Transverse colon (tissue), 4 donors: ENCODE measurements at regions not wholly inside any gene's neighbourhood (a gene's known extent, or its start where the extent isn't known, plus 50 kb on each side); places are given as distances from the start of the nearest gene placed in this dataset.

Experiments
- DNase-seq: peaks from one replicate; pipeline ENCODE4 v3.0.0-alpha.2; 2019
- H3K27ac ChIP-seq, 4 donors: fragments of 200-600 bp; sonication (generic); 2 replicates each; pipeline ENCODE4 v1.5.1; 2016 to 2018; ENCODE audit warnings: inconsistent platforms in 4 of 4
- H3K27me3 ChIP-seq: fragments of 200-600 bp; sonication (generic); 2 replicates; pipeline ENCODE4 v1.5.1; 2017; ENCODE audit warnings: inconsistent platforms
- H3K36me3 ChIP-seq, 4 donors: fragments of 200-600 bp; sonication (generic); 2 replicates each; pipeline ENCODE4 v1.5.1; 2017 to 2019; ENCODE audit warnings: inconsistent platforms in 4 of 4
- H3K4me1 ChIP-seq, 4 donors: fragments of 200-600 bp; sonication (generic); 2 replicates each; pipeline ENCODE4 v1.5.1; 2017 to 2020; ENCODE audit warnings: inconsistent platforms in 4 of 4
- H3K4me3 ChIP-seq, 4 donors: fragments of 200-600 bp; sonication (generic); 1 replicate in 1 of 4; 2 replicates in 3 of 4; pipeline versions ENCODE4 v1.5.1 to v1.6.1; 2017 to 2019; ENCODE audit warnings: inconsistent platforms in 4 of 4
- H3K9me3 ChIP-seq, 2 donors: fragments of 200-600 bp; sonication (generic); 2 replicates each; pipeline ENCODE4 v1.5.1; 2017 to 2019; ENCODE audit warnings: inconsistent platforms in 2 of 2
- EP300 ChIP-seq: sonication (generic); formaldehyde crosslinking; IDR thresholded peaks from one replicate; pipeline ENCODE4 v1.6.1; 2017; ENCODE audit warnings: antibody characterized with exemption, low read depth
- POLR2A ChIP-seq: fragments of 450-650 bp; IDR thresholded peaks from one replicate; pipeline ENCODE4 v1.6.1; 2016; ENCODE audit warnings: antibody characterized with exemption, mild to moderate bottlenecking, moderate library complexity
- POLR2AphosphoS5 ChIP-seq, 3 donors: sonication (generic); formaldehyde crosslinking; IDR thresholded peaks; one replicate each; pipeline ENCODE4 v1.6.1; 2016; ENCODE audit warnings: antibody characterized with exemption in 3 of 3
- WGBS, 2 donors: methylation state at CpG; one replicate each; pipeline ENCODE4 v1.1.5; 2018; ENCODE audit warnings: low coverage in 1 of 2; 5-methylcytosine and 5-hydroxymethylcytosine counted together
- in situ Hi-C, 4 donors: fragments of 200-750 bp; cut with MboI; loops; one replicate each; pipeline versions ENCODE4 v1.15.0 to v1.15.1; 2017; ENCODE audit warnings: low sequenced_read_pairs in 3 of 4, low pct_ligation_motif_present in 1 of 4, low pct_unique_long_range_greater_than_20kb in 1 of 4
- intact Hi-C: fragments of 100-400 bp; cut with DNase I; formaldehyde crosslinking; loops from one replicate; pipeline ENCODE4 v1.15.1; 2023; ENCODE audit warnings: low total_unique reads
- TF ChIP-seq, protein P1 (sequence below), 5 experiments: fragments of 200-600 bp in 3 of 5; fragments of 450-650 bp in 2 of 5; sonication (generic) in 3 of 5; IDR thresholded peaks; 1 replicate in 2 of 5; 2 replicates in 3 of 5; pipeline ENCODE4 v1.5.1; 2016 to 2017; ENCODE audit warnings: antibody characterized with exemption in 5 of 5, inconsistent platforms in 3 of 5, mild to moderate bottlenecking in 2 of 5, moderate library complexity in 1 of 5

DNA sequence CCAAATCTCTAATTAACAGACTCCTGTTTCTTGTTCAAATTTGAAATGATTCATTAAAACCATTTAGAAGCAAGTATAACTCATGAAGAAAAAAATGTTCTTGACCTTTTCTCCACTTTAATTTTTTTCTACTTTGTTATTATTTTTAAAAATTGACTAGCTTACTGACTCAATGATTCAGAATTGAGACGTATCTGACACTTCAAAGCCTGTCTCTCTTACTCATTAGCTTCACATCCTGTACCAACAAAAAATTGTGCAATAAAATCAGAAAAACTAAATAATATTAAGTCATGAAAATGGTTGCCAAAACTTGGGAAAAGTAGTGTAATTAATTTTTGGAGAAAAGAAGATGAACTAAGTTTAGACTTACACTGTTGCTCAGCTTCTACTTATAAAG, 331.2 kb downstream of the SLC16A7 start:
- Histone ChIP-seq H3K27ac (no peak overlapping the region), H3K27me3 (no peaks in the 10 kb centered on the region), H3K4me1 (no peaks in the 10 kb centered on the region), H3K4me3 (no peak overlapping the region), H3K36me3 (no peaks in the 10 kb centered on the region), H3K9me3 (peaks cover 0 to 5% of the 10 kb centered on the region in 2 donors)
- DNase-seq, result no peak
- in situ Hi-C loops (no loop called here), intact Hi-C loops (no loop called here)
- TF ChIP-seq, protein P1, sequence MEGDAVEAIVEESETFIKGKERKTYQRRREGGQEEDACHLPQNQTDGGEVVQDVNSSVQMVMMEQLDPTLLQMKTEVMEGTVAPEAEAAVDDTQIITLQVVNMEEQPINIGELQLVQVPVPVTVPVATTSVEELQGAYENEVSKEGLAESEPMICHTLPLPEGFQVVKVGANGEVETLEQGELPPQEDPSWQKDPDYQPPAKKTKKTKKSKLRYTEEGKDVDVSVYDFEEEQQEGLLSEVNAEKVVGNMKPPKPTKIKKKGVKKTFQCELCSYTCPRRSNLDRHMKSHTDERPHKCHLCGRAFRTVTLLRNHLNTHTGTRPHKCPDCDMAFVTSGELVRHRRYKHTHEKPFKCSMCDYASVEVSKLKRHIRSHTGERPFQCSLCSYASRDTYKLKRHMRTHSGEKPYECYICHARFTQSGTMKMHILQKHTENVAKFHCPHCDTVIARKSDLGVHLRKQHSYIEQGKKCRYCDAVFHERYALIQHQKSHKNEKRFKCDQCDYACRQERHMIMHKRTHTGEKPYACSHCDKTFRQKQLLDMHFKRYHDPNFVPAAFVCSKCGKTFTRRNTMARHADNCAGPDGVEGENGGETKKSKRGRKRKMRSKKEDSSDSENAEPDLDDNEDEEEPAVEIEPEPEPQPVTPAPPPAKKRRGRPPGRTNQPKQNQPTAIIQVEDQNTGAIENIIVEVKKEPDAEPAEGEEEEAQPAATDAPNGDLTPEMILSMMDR (IDR thresholded peaks at IDR 0.05), result no peak
- no peak for TF ChIP-seq POLR2A
- TF ChIP-seq POLR2AphosphoS5 (IDR thresholded peaks at IDR 0.05), result no peak
- TF ChIP-seq EP300, result no peak
- 73 to 75% methylated on average over 1 of the region's 1 CpG for WGBS, 2 donors

DNA sequence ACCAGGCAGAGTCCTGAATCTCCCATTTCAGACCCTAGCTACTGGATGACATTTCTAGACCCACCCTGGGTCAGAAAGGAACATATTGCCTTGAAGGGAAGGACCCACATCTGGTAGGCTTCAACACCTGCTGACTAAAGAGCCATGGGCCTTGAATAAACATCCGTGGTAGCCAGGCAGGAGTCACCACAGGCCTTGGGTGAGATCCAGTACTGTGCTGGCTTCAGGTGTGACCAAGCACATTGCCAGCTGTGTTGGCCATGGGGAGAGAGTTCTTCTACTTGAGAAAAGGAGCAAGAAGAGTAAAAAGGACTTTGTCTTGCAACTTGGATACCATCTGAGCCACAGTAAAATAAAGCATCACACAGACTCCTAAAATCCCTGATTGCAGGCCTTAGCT, 332.6 kb downstream of the SLC16A7 start:
- Histone ChIP-seq H3K4me3 (no peak overlapping the region), H3K36me3 (no peaks in the 10 kb centered on the region), H3K27ac (no peak overlapping the region), H3K4me1 (no peaks in the 10 kb centered on the region), H3K27me3 (no peaks in the 10 kb centered on the region), H3K9me3 (peaks cover 0 to 5% of the 10 kb centered on the region in 2 donors)
- in situ Hi-C loops, result no loop called here
- intact Hi-C loops, result no loop called here
- DNase-seq, result no peak
- TF ChIP-seq, protein P1 (IDR thresholded peaks at IDR 0.05), result no peak
- TF ChIP-seq POLR2AphosphoS5 (IDR thresholded peaks at IDR 0.05) (no peak), EP300 (no peak), POLR2A (no peak)
- WGBS, 2 donors, result 89% methylated on average over 1 of the region's 1 CpG; no CpG with 5 or more reads in 1 of the 2 donors

DNA sequence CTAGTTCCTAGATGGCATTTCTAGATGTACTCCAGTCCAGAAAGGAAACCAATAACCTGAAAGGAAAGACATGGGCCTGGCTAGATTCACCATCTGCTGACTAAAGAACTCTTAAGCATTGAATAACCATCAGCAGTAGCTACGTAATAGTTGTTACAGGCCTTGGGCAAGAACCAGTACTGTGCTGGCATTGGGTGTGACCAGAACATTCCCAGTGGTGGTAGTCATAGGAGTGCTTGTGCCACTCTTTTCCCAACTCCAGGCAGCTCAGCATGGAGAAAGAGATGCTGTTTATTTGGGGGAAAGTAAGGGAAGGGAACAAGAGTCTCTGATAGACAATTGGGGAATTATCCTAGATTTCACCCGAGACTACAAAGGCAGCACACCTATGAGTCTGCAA, 333.3 kb downstream of the SLC16A7 start:
- Histone ChIP-seq H3K36me3 (no peaks in the 10 kb centered on the region), H3K4me3 (no peak overlapping the region), H3K27ac (no peak overlapping the region), H3K9me3 (peaks cover 0 to 5% of the 10 kb centered on the region in 2 donors), H3K27me3 (no peaks in the 10 kb centered on the region), H3K4me1 (no peaks in the 10 kb centered on the region)
- TF ChIP-seq POLR2AphosphoS5 (IDR thresholded peaks at IDR 0.05) (no peak), POLR2A (no peak)
- TF ChIP-seq, protein P1 (IDR thresholded peaks at IDR 0.05), result no peak
- in situ Hi-C loops (no loop called here), intact Hi-C loops (no loop called here)
- 93 to 94% methylated on average over 2 of the region's 2 CpGs for WGBS, 2 donors
- no peak for DNase-seq

DNA sequence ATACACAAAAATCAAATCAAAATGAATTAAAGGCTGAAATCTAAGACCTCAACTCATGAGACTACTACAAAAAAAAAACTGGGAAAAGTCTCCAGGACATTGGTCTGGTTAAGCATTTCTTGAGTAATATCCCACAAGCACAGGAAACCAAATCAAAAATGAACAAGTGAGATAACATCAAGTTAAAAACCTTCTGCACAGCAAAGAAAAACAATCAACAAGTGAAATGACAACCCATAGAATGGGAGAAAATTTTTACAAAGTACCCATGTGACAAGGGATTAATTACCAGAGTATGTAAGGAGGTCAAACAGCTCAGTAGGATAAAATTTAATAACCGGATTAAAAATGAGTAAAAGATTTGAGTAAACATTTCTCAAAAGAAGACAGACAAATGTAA, 338.7 kb downstream of the SLC16A7 start:
- TF ChIP-seq, protein P1 (IDR thresholded peaks at IDR 0.05), result no peak
- TF ChIP-seq POLR2AphosphoS5 (IDR thresholded peaks at IDR 0.05) (no peak), EP300 (no peak), POLR2A (no peak)
- Histone ChIP-seq H3K27ac (no peak overlapping the region), H3K4me1 (no peaks in the 10 kb centered on the region), H3K27me3 (no peaks in the 10 kb centered on the region), H3K4me3 (no peak overlapping the region), H3K9me3 (peaks cover 0 to 5% of the 10 kb centered on the region in 2 donors), H3K36me3 (no peaks in the 10 kb centered on the region)
- DNase-seq, result no peak
- WGBS, 2 donors, result 80 to 100% methylated on average over 1 of the region's 1 CpG
- intact Hi-C loops, result no loop called here
- in situ Hi-C loops, result no loop called here
